ENCODE measurements at regions not wholly inside any gene's neighbourhood (a gene's known extent, or its start where the extent isn't known, plus 50 kb on each side); places are given as distances from the start of the nearest gene placed in this dataset.

DNA sequence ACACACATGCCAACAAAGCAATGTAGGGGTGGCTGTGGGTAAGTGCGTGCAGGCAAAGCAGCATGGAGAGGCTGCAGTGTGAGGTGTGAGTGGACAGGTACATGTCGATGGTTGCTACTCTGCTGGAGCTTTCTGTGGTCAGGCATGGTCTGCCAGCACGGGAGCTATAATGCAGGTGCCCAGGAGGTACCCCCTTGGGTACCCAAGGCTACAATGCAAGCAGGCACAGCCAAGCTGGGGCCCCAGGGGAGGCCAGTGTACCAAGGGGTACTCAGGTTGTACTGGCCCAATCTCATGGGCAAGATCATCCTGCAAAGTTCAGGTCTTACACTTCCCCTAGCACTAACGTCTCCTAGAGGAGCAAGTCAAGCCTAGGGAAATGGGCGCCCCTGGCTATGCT lies 58.4 kb upstream of the IRAK1BP1 start:
- Histone ChIP-seq H3K27me3 (ENCODE audit: insufficient read depth, low read depth) (no peaks in the 10 kb centered on the region), H3K4me2 (no peak overlapping the region), H4K20me1 (ENCODE audit: insufficient read depth) (no peaks in the 10 kb centered on the region), H3K79me2 (ENCODE audit: insufficient read depth, low read depth) (no peaks in the 10 kb centered on the region), H3K4me1 (ENCODE audit: low read depth, poor library complexity, severe bottlenecking) (no peaks in the 10 kb centered on the region), H3K27ac (no peak overlapping the region), H3K36me3 (ENCODE audit: insufficient read depth) (no peaks in the 10 kb centered on the region), H3K9ac (no peak overlapping the region), H2AFZ (ENCODE audit: low read depth) (no peak overlapping the region), H3K4me3 (IDR thresholded peaks at IDR 0.05; ENCODE audit: insufficient read depth, low read depth, low read length) (no peak overlapping the region)
- TF ChIP-seq, protein P1, sequence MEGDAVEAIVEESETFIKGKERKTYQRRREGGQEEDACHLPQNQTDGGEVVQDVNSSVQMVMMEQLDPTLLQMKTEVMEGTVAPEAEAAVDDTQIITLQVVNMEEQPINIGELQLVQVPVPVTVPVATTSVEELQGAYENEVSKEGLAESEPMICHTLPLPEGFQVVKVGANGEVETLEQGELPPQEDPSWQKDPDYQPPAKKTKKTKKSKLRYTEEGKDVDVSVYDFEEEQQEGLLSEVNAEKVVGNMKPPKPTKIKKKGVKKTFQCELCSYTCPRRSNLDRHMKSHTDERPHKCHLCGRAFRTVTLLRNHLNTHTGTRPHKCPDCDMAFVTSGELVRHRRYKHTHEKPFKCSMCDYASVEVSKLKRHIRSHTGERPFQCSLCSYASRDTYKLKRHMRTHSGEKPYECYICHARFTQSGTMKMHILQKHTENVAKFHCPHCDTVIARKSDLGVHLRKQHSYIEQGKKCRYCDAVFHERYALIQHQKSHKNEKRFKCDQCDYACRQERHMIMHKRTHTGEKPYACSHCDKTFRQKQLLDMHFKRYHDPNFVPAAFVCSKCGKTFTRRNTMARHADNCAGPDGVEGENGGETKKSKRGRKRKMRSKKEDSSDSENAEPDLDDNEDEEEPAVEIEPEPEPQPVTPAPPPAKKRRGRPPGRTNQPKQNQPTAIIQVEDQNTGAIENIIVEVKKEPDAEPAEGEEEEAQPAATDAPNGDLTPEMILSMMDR (conservative IDR thresholded peaks at IDR 0.05; ENCODE audit: low read depth, low read length) = no peak

DNA sequence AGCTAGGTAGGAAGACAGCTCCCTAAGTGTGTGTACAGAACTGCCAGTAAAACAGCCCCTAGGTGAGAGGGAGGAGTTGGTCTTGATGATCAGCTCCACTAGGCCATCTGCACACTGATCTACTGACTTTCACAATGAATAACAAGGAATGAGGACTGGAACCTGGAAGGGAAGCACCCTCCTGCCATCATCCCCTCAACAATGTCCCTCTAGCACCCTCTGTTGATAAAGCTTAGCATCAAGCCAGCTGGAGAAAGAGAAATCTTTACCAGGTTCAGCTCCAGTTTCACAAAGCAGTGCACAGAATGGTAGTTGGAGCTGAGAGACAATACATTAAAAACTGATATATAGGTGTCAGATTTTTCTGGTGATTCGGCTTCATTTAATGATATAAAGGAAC lies 57.2 kb upstream of the IRAK1BP1 start:
- Histone ChIP-seq H3K36me3 (ENCODE audit: insufficient read depth) (no peaks in the 10 kb centered on the region), H2AFZ (ENCODE audit: low read depth) (no peak overlapping the region), H3K79me2 (ENCODE audit: insufficient read depth, low read depth) (no peaks in the 10 kb centered on the region), H3K9ac (no peak overlapping the region), H3K27me3 (ENCODE audit: insufficient read depth, low read depth) (no peaks in the 10 kb centered on the region), H4K20me1 (ENCODE audit: insufficient read depth) (no peaks in the 10 kb centered on the region), H3K27ac (no peak overlapping the region), H3K4me3 (IDR thresholded peaks at IDR 0.05; ENCODE audit: insufficient read depth, low read depth, low read length) (no peak overlapping the region), H3K4me2 (no peak overlapping the region), H3K4me1 (ENCODE audit: low read depth, poor library complexity, severe bottlenecking) (no peaks in the 10 kb centered on the region)
- TF ChIP-seq, protein P1 (conservative IDR thresholded peaks at IDR 0.05; ENCODE audit: low read depth, low read length) = peak; percentile 30; the same call in 1 of the 2 replicates

DNA sequence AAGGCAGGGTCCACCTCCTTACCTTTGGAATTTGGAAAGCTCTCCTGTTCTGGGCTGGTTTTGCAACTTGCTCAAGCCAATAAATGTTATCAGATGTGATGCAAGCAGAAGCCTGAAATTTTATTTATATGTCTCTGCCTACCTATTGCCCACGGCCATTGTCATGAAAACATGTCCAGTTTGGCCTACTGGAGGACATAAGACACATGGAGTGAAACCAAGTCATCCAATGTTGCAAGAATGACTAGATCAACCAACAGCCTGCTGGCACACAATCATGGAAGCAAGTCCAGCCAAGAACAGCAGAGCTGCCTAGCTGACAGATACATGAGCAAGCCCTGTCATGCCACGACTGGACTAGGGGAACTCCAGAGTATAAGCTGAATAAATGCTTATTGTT lies 56.7 kb upstream of the IRAK1BP1 start:
- no peaks in the 10 kb centered on the region for H4K20me1 ChIP-seq (ENCODE audit: insufficient read depth)
- no peaks in the 10 kb centered on the region for H3K79me2 ChIP-seq (ENCODE audit: insufficient read depth, low read depth)
- no peaks in the 10 kb centered on the region for H3K4me1 ChIP-seq (ENCODE audit: low read depth, poor library complexity, severe bottlenecking)
- no peak overlapping the region for H3K9ac ChIP-seq
- H3K27ac ChIP-seq = no peak overlapping the region
- no peak overlapping the region for H2AFZ ChIP-seq (ENCODE audit: low read depth)
- no peak overlapping the region for H3K4me2 ChIP-seq
- TF ChIP-seq, protein P1 (conservative IDR thresholded peaks at IDR 0.05; ENCODE audit: low read depth, low read length) = no peak
- no peak overlapping the region for H3K4me3 ChIP-seq (IDR thresholded peaks at IDR 0.05; ENCODE audit: insufficient read depth, low read depth, low read length)
- no peaks in the 10 kb centered on the region for H3K36me3 ChIP-seq (ENCODE audit: insufficient read depth)
- H3K27me3 ChIP-seq (ENCODE audit: insufficient read depth, low read depth) = no peaks in the 10 kb centered on the region

Data from KMS-11 (cell line).